ENCODE measurements at regions not wholly inside any gene's neighbourhood (a gene's known extent, or its start where the extent isn't known, plus 50 kb on each side); places are given as distances from the start of the nearest gene placed in this dataset.
A peak's percentile ranks its signal among the peaks of the same experiment; 100 is the strongest.

- Histone ChIP-seq H3K4me1 (ENCODE audit: insufficient read depth, poor library complexity, severe bottlenecking) (peaks cover 16% of the 10 kb centered on the region), H3K27ac (ENCODE audit: poor library complexity, severe bottlenecking) (no peak overlapping the region), H3K27me3 (ENCODE audit: insufficient read depth, poor library complexity, severe bottlenecking) (no peaks in the 10 kb centered on the region), H3K9me3 (ENCODE audit: severe bottlenecking) (no peaks in the 10 kb centered on the region), H3K4me3 (ENCODE audit: severe bottlenecking) (no peak overlapping the region), H3K36me3 (ENCODE audit: low read depth) (no peaks in the 10 kb centered on the region)
- TF ChIP-seq, protein P1, sequence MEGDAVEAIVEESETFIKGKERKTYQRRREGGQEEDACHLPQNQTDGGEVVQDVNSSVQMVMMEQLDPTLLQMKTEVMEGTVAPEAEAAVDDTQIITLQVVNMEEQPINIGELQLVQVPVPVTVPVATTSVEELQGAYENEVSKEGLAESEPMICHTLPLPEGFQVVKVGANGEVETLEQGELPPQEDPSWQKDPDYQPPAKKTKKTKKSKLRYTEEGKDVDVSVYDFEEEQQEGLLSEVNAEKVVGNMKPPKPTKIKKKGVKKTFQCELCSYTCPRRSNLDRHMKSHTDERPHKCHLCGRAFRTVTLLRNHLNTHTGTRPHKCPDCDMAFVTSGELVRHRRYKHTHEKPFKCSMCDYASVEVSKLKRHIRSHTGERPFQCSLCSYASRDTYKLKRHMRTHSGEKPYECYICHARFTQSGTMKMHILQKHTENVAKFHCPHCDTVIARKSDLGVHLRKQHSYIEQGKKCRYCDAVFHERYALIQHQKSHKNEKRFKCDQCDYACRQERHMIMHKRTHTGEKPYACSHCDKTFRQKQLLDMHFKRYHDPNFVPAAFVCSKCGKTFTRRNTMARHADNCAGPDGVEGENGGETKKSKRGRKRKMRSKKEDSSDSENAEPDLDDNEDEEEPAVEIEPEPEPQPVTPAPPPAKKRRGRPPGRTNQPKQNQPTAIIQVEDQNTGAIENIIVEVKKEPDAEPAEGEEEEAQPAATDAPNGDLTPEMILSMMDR (IDR thresholded peaks at IDR 0.05; ENCODE audit: poor library complexity, severe bottlenecking) = no peak
- ATAC-seq (ENCODE audit: low read depth) = peak; percentile 33; the same call in 1 of the 3 replicates
- DNase-seq (ENCODE audit: low spot score) = no peak
These were observed 473.9 kb downstream of the PMP22 start for GRCh38 chr17:14791221-14791620.

GRCh38 chr17:14790521-14790920 lies 474.6 kb downstream of the PMP22 start:
- H3K4me3 ChIP-seq (ENCODE audit: severe bottlenecking) = no peak overlapping the region
- no peaks in the 10 kb centered on the region for H3K36me3 ChIP-seq (ENCODE audit: low read depth)
- ATAC-seq (ENCODE audit: low read depth) = no peak
- peaks cover 16% of the 10 kb centered on the region for H3K4me1 ChIP-seq (ENCODE audit: insufficient read depth, poor library complexity, severe bottlenecking)
- DNase-seq (ENCODE audit: low spot score) = no peak
- TF ChIP-seq, protein P1 (IDR thresholded peaks at IDR 0.05; ENCODE audit: poor library complexity, severe bottlenecking) = no peak
- H3K27ac ChIP-seq (ENCODE audit: poor library complexity, severe bottlenecking) = no peak overlapping the region
- no peaks in the 10 kb centered on the region for H3K9me3 ChIP-seq (ENCODE audit: severe bottlenecking)
- no peaks in the 10 kb centered on the region for H3K27me3 ChIP-seq (ENCODE audit: insufficient read depth, poor library complexity, severe bottlenecking)

GRCh38 chr17:14784997-14785696 lies 480.0 kb downstream of the PMP22 start:
- TF ChIP-seq, protein P1 (IDR thresholded peaks at IDR 0.05; ENCODE audit: poor library complexity, severe bottlenecking) = peak; percentile 14
- H3K9me3 ChIP-seq (ENCODE audit: severe bottlenecking) = no peaks in the 10 kb centered on the region
- H3K27ac ChIP-seq (ENCODE audit: poor library complexity, severe bottlenecking) = no peak overlapping the region
- H3K4me3 ChIP-seq (ENCODE audit: severe bottlenecking) = no peak overlapping the region
- ATAC-seq (ENCODE audit: low read depth) (0 out of 3 replicates have a peak, but pooled peaks have one; percentile 31), DNase-seq (ENCODE audit: low spot score) (no peak)
- no peaks in the 10 kb centered on the region for H3K4me1 ChIP-seq (ENCODE audit: insufficient read depth, poor library complexity, severe bottlenecking)
- H3K36me3 ChIP-seq (ENCODE audit: low read depth) = no peaks in the 10 kb centered on the region
- no peaks in the 10 kb centered on the region for H3K27me3 ChIP-seq (ENCODE audit: insufficient read depth, poor library complexity, severe bottlenecking)

- no peaks in the 10 kb centered on the region for H3K36me3 ChIP-seq (ENCODE audit: low read depth)
- H3K27me3 ChIP-seq (ENCODE audit: insufficient read depth, poor library complexity, severe bottlenecking) = no peaks in the 10 kb centered on the region
- DNase-seq (ENCODE audit: low spot score) (no peak), ATAC-seq (ENCODE audit: low read depth) (no peak)
- no peak overlapping the region for H3K4me3 ChIP-seq (ENCODE audit: severe bottlenecking)
- peaks cover 16% of the 10 kb centered on the region for H3K4me1 ChIP-seq (ENCODE audit: insufficient read depth, poor library complexity, severe bottlenecking)
- TF ChIP-seq, protein P1 (IDR thresholded peaks at IDR 0.05; ENCODE audit: poor library complexity, severe bottlenecking) = no peak
- H3K9me3 ChIP-seq (ENCODE audit: severe bottlenecking) = no peaks in the 10 kb centered on the region
- no peak overlapping the region for H3K27ac ChIP-seq (ENCODE audit: poor library complexity, severe bottlenecking)
These were observed 480.2 kb downstream of the HS3ST3B1 start for GRCh38 chr17:14781123-14781522.

DNA sequence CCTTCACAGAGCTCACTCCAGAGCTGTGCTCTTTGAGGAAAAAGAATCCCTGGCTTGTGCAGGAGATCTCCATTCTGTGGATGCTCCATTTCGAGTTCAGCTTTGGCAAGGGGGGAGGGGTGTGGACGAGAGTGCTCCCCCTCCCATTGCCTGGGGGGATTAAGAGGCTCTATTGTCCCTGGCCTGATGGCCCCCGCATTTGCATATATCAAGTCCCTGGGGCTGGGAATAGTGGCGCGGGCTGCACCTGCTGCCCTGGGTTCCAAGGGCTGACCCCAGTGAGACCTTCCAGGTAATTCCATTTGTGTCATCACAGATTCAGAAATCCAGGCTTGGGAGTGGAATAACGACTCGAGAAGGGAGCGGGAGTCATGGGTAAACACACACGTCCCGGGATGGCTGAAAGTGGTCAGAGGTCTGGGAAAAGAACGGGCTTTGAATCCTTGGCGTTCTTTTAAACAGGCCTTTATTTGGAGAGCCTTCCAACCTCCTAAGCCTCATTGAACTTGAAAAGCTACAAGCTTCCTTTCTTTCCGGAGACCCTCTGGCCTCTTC lies 479.3 kb downstream of the HS3ST3B1 start:
- Histone ChIP-seq H3K27me3 (ENCODE audit: insufficient read depth, poor library complexity, severe bottlenecking) (no peaks in the 10 kb centered on the region), H3K4me1 (ENCODE audit: insufficient read depth, poor library complexity, severe bottlenecking) (peaks cover 20% of the 10 kb centered on the region), H3K4me3 (ENCODE audit: severe bottlenecking) (no peak overlapping the region), H3K9me3 (ENCODE audit: severe bottlenecking) (no peaks in the 10 kb centered on the region), H3K27ac (ENCODE audit: poor library complexity, severe bottlenecking) (no peak overlapping the region), H3K36me3 (ENCODE audit: low read depth) (no peaks in the 10 kb centered on the region)
- DNase-seq (ENCODE audit: low spot score) (no peak), ATAC-seq (ENCODE audit: low read depth) (no peak)
- TF ChIP-seq, protein P1 (IDR thresholded peaks at IDR 0.05; ENCODE audit: poor library complexity, severe bottlenecking) = no peak

Measured in RWPE2 (cell line).